ENCODE measurements at regions not wholly inside any gene's neighbourhood (a gene's known extent, or its start where the extent isn't known, plus 50 kb on each side); places are given as distances from the start of the nearest gene placed in this dataset.

DNA sequence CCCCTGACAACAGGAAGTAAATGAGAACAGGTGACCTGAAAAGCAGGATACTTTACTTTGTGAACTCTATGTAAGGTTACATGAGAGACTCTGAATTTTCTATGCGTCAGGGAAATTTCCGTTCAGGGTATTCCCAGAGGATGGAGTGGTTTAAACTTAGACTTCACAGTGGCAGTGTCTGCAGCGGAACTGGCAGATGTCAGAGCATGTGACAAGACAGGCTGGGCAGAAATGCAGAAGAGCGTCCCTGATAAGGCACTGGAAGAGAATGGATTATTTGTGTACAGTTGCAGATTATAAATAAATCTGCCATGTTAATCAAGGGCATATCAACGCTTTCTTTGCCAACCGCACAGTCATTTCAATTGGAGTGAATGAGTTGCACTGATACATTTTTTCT is 598.4 kb upstream of the ZNF717 start:
- H3K9me3 ChIP-seq: no peaks in the 10 kb centered on the region
- no peaks in the 10 kb centered on the region for H3K27me3 Mint-ChIP-seq
- H3K27me3 ChIP-seq (replicated peaks in 1 of 2; ENCODE audit: control insufficient read depth in 2 of 2, extremely low read depth in 1 of 2, insufficient read depth in 2 of 2, low read length in 1 of 2): no peaks in the 10 kb centered on the region
- peaks cover 8 to 35% (median 16%) of the 10 kb centered on the region in 3 donors for H3K9me3 Mint-ChIP-seq
- no peak overlapping the region for H3K4me3 Mint-ChIP-seq
- H3K4me1 Mint-ChIP-seq: no peaks in the 10 kb centered on the region
- no peak overlapping the region for H3K27ac ChIP-seq (ENCODE audit: low read length)
- POLR2A ChIA-PET: no interaction called here
- WGBS (ENCODE audit: insufficient coverage): 91% methylated on average over 4 of the region's 6 CpGs
- H3K36me3 ChIP-seq (ENCODE audit: control insufficient read depth in 2 of 2, extremely low read depth in 1 of 2, insufficient read depth in 1 of 2, low read length in 1 of 2): no peaks in the 10 kb centered on the region
- H3K36me3 Mint-ChIP-seq: no peaks in the 10 kb centered on the region
- CTCF ChIA-PET: no interaction called here
- H3K4me3 ChIP-seq (ENCODE audit: control insufficient read depth in 1 of 2, extremely low read depth in 1 of 2, low read length in 1 of 2): no peak overlapping the region
- DNase-seq (no peak), ATAC-seq (replicated peaks in 1 of 4) (no peak)
- H3K27ac Mint-ChIP-seq: no peak overlapping the region
- H3K4me1 ChIP-seq (ENCODE audit: control insufficient read depth in 1 of 2, extremely low read depth in 1 of 2, insufficient read depth in 2 of 2, low read length in 2 of 2): no peaks in the 10 kb centered on the region

DNA sequence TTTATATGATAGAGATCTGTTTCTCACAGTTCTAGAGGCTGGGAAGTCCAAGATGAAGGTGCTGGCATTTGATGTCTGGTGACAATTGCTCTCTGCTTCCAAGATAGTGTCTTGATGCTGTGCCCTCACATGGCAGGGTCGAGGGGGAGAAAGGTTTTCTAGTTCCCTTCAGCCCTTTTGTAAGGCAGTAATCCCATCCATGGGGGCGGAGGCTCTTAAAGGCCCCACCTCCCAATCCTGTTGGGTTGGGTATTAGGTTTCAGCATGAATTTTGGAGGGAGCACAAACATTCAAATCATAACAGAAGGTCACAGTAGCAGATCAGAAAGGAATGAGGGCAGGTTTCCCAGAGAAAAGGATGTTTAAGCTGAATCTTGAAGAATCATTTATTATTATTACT is 601.7 kb upstream of the ZNF717 start:
- no peak overlapping the region for H3K27ac Mint-ChIP-seq
- Histone ChIP-seq H3K36me3 (ENCODE audit: control insufficient read depth in 2 of 2, extremely low read depth in 1 of 2, insufficient read depth in 1 of 2, low read length in 1 of 2) (no peaks in the 10 kb centered on the region), H3K27ac (ENCODE audit: low read length) (no peak overlapping the region), H3K4me1 (ENCODE audit: control insufficient read depth in 1 of 2, extremely low read depth in 1 of 2, insufficient read depth in 2 of 2, low read length in 2 of 2) (no peaks in the 10 kb centered on the region), H3K4me3 (ENCODE audit: control insufficient read depth in 1 of 2, extremely low read depth in 1 of 2, low read length in 1 of 2) (no peak overlapping the region), H3K27me3 (replicated peaks in 1 of 2; ENCODE audit: control insufficient read depth in 2 of 2, extremely low read depth in 1 of 2, insufficient read depth in 2 of 2, low read length in 1 of 2) (no peaks in the 10 kb centered on the region), H3K9me3 (no peaks in the 10 kb centered on the region)
- H3K9me3 Mint-ChIP-seq: peaks cover 9 to 27% (median 12%) of the 10 kb centered on the region in 3 donors
- no peak overlapping the region for H3K4me3 Mint-ChIP-seq
- POLR2A ChIA-PET: no interaction called here
- WGBS (ENCODE audit: insufficient coverage): no CpG with 5 or more reads among the region's 2 CpGs
- no peaks in the 10 kb centered on the region for H3K36me3 Mint-ChIP-seq
- DNase-seq: no peak
- no peak for ATAC-seq (replicated peaks in 1 of 4)
- H3K27me3 Mint-ChIP-seq: no peaks in the 10 kb centered on the region
- no peaks in the 10 kb centered on the region for H3K4me1 Mint-ChIP-seq
- CTCF ChIA-PET: no interaction called here

GRCh38 chr3:76400141-76400540 is 614.8 kb upstream of the ZNF717 start:
- DNase-seq (no peak), ATAC-seq (replicated peaks in 1 of 4) (no peak)
- H3K9me3 ChIP-seq: no peaks in the 10 kb centered on the region
- H3K36me3 Mint-ChIP-seq: no peaks in the 10 kb centered on the region
- CTCF ChIA-PET: no interaction called here
- H3K4me3 Mint-ChIP-seq: no peak overlapping the region
- H3K27ac Mint-ChIP-seq: no peak overlapping the region
- no peak overlapping the region for H3K4me3 ChIP-seq (ENCODE audit: control insufficient read depth in 1 of 2, extremely low read depth in 1 of 2, low read length in 1 of 2)
- H3K4me1 ChIP-seq (ENCODE audit: control insufficient read depth in 1 of 2, extremely low read depth in 1 of 2, insufficient read depth in 2 of 2, low read length in 2 of 2): no peaks in the 10 kb centered on the region
- no peak overlapping the region for H3K27ac ChIP-seq (ENCODE audit: low read length)
- H3K27me3 ChIP-seq (replicated peaks in 1 of 2; ENCODE audit: control insufficient read depth in 2 of 2, extremely low read depth in 1 of 2, insufficient read depth in 2 of 2, low read length in 1 of 2): no peaks in the 10 kb centered on the region
- H3K27me3 Mint-ChIP-seq: no peaks in the 10 kb centered on the region
- no peaks in the 10 kb centered on the region for H3K36me3 ChIP-seq (ENCODE audit: control insufficient read depth in 2 of 2, extremely low read depth in 1 of 2, insufficient read depth in 1 of 2, low read length in 1 of 2)
- POLR2A ChIA-PET: no interaction called here
- peaks cover 7 to 17% (median 14%) of the 10 kb centered on the region in 3 donors for H3K9me3 Mint-ChIP-seq
- no CpG with 5 or more reads among the region's 1 CpG for WGBS (ENCODE audit: insufficient coverage)
- no peaks in the 10 kb centered on the region for H3K4me1 Mint-ChIP-seq

GRCh38 chr3:76402926-76403325 is 617.6 kb upstream of the ZNF717 start:
- no peak overlapping the region for H3K27ac Mint-ChIP-seq
- H3K27me3 Mint-ChIP-seq: no peaks in the 10 kb centered on the region
- Histone ChIP-seq H3K27me3 (replicated peaks in 1 of 2; ENCODE audit: control insufficient read depth in 2 of 2, extremely low read depth in 1 of 2, insufficient read depth in 2 of 2, low read length in 1 of 2) (no peaks in the 10 kb centered on the region), H3K27ac (ENCODE audit: low read length) (no peak overlapping the region), H3K9me3 (no peaks in the 10 kb centered on the region), H3K4me1 (ENCODE audit: control insufficient read depth in 1 of 2, extremely low read depth in 1 of 2, insufficient read depth in 2 of 2, low read length in 2 of 2) (no peaks in the 10 kb centered on the region), H3K36me3 (ENCODE audit: control insufficient read depth in 2 of 2, extremely low read depth in 1 of 2, insufficient read depth in 1 of 2, low read length in 1 of 2) (no peaks in the 10 kb centered on the region), H3K4me3 (ENCODE audit: control insufficient read depth in 1 of 2, extremely low read depth in 1 of 2, low read length in 1 of 2) (no peak overlapping the region)
- POLR2A ChIA-PET: no interaction called here
- CTCF ChIA-PET: no interaction called here
- no peak for ATAC-seq (replicated peaks in 1 of 4)
- no peak for DNase-seq
- no CpG with 5 or more reads among the region's 2 CpGs for WGBS (ENCODE audit: insufficient coverage)
- H3K36me3 Mint-ChIP-seq: no peaks in the 10 kb centered on the region
- no peaks in the 10 kb centered on the region for H3K4me1 Mint-ChIP-seq
- peaks cover 13 to 28% (median 23%) of the 10 kb centered on the region in 3 donors for H3K9me3 Mint-ChIP-seq
- no peak overlapping the region for H3K4me3 Mint-ChIP-seq

- no peaks in the 10 kb centered on the region for H3K4me1 Mint-ChIP-seq
- H3K4me3 Mint-ChIP-seq: no peak overlapping the region
- no peak overlapping the region for H3K27ac ChIP-seq (ENCODE audit: low read length)
- CTCF ChIA-PET: no interaction called here
- H3K9me3 ChIP-seq: no peaks in the 10 kb centered on the region
- POLR2A ChIA-PET: no interaction called here
- no peaks in the 10 kb centered on the region for H3K27me3 ChIP-seq (replicated peaks in 1 of 2; ENCODE audit: control insufficient read depth in 2 of 2, extremely low read depth in 1 of 2, insufficient read depth in 2 of 2, low read length in 1 of 2)
- no peak overlapping the region for H3K4me3 ChIP-seq (ENCODE audit: control insufficient read depth in 1 of 2, extremely low read depth in 1 of 2, low read length in 1 of 2)
- no peak overlapping the region for H3K27ac Mint-ChIP-seq
- ATAC-seq (replicated peaks in 1 of 4): no peak
- DNase-seq: no peak
- no peaks in the 10 kb centered on the region for H3K4me1 ChIP-seq (ENCODE audit: control insufficient read depth in 1 of 2, extremely low read depth in 1 of 2, insufficient read depth in 2 of 2, low read length in 2 of 2)
- H3K9me3 Mint-ChIP-seq: peaks cover 13 to 28% (median 23%) of the 10 kb centered on the region in 3 donors
- WGBS (ENCODE audit: insufficient coverage): no CpG with 5 or more reads among the region's 2 CpGs
- no peaks in the 10 kb centered on the region for H3K36me3 Mint-ChIP-seq
- H3K36me3 ChIP-seq (ENCODE audit: control insufficient read depth in 2 of 2, extremely low read depth in 1 of 2, insufficient read depth in 1 of 2, low read length in 1 of 2): no peaks in the 10 kb centered on the region
- H3K27me3 Mint-ChIP-seq: no peaks in the 10 kb centered on the region
These were observed 618.2 kb upstream of the ZNF717 start for GRCh38 chr3:76403556-76403955.

DNA sequence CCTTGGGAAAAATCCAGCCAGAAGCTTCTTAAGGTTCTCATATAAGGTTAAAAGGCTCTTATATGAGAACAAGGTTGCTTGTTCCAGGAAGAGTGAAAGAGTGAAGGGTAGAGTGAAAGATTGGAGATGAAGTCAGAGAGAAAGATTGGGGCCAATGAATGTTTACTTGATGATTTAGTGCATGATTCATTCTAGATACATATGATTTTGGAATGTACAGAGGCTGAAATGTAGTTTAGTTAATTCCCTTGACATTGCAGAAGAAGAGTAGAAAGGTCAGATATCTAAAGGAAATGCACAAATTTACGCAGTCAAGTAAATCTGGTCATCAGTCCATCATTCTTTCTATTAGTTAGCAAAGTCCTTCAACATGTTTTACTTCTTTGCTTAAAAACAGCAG is 619.8 kb upstream of the ZNF717 start:
- H3K27ac Mint-ChIP-seq: no peak overlapping the region
- H3K27me3 Mint-ChIP-seq: no peaks in the 10 kb centered on the region
- H3K4me3 Mint-ChIP-seq: no peak overlapping the region
- Histone ChIP-seq H3K4me3 (ENCODE audit: control insufficient read depth in 1 of 2, extremely low read depth in 1 of 2, low read length in 1 of 2) (no peak overlapping the region), H3K9me3 (no peaks in the 10 kb centered on the region), H3K4me1 (ENCODE audit: control insufficient read depth in 1 of 2, extremely low read depth in 1 of 2, insufficient read depth in 2 of 2, low read length in 2 of 2) (no peaks in the 10 kb centered on the region), H3K27ac (ENCODE audit: low read length) (no peak overlapping the region), H3K27me3 (replicated peaks in 1 of 2; ENCODE audit: control insufficient read depth in 2 of 2, extremely low read depth in 1 of 2, insufficient read depth in 2 of 2, low read length in 1 of 2) (no peaks in the 10 kb centered on the region), H3K36me3 (ENCODE audit: control insufficient read depth in 2 of 2, extremely low read depth in 1 of 2, insufficient read depth in 1 of 2, low read length in 1 of 2) (no peaks in the 10 kb centered on the region)
- ChIA-PET POLR2A (no interaction called here), CTCF (no interaction called here)
- ATAC-seq (replicated peaks in 1 of 4) (no peak), DNase-seq (no peak)
- peaks cover 13 to 24% (median 23%) of the 10 kb centered on the region in 3 donors for H3K9me3 Mint-ChIP-seq
- no peaks in the 10 kb centered on the region for H3K4me1 Mint-ChIP-seq
- no CpG with 5 or more reads among the region's 1 CpG for WGBS (ENCODE audit: insufficient coverage)
- no peaks in the 10 kb centered on the region for H3K36me3 Mint-ChIP-seq

GRCh38 chr3:76410762-76411281 is 625.5 kb upstream of the ZNF717 start:
- H3K4me3 ChIP-seq (ENCODE audit: control insufficient read depth in 1 of 2, extremely low read depth in 1 of 2, low read length in 1 of 2): no peak overlapping the region
- no peak for ATAC-seq (replicated peaks in 1 of 4)
- Mint-ChIP-seq H3K9me3 (peaks cover 12 to 22% (median 14%) of the 10 kb centered on the region in 3 donors), H3K27me3 (no peaks in the 10 kb centered on the region), H3K27ac (no peak overlapping the region), H3K4me1 (no peaks in the 10 kb centered on the region), H3K4me3 (no peak overlapping the region), H3K36me3 (no peaks in the 10 kb centered on the region)
- no CpG with 5 or more reads among the region's 3 CpGs for WGBS (ENCODE audit: insufficient coverage)
- no peak for DNase-seq
- H3K36me3 ChIP-seq (ENCODE audit: control insufficient read depth in 2 of 2, extremely low read depth in 1 of 2, insufficient read depth in 1 of 2, low read length in 1 of 2): no peaks in the 10 kb centered on the region
- no peaks in the 10 kb centered on the region for H3K27me3 ChIP-seq (replicated peaks in 1 of 2; ENCODE audit: control insufficient read depth in 2 of 2, extremely low read depth in 1 of 2, insufficient read depth in 2 of 2, low read length in 1 of 2)
- POLR2A ChIA-PET: no interaction called here
- no peaks in the 10 kb centered on the region for H3K9me3 ChIP-seq
- CTCF ChIA-PET: no interaction called here
- H3K4me1 ChIP-seq (ENCODE audit: control insufficient read depth in 1 of 2, extremely low read depth in 1 of 2, insufficient read depth in 2 of 2, low read length in 2 of 2): no peaks in the 10 kb centered on the region
- no peak overlapping the region for H3K27ac ChIP-seq (ENCODE audit: low read length)
